ENCODE measurements at regions not wholly inside any gene's neighbourhood (a gene's known extent, or its start where the extent isn't known, plus 50 kb on each side); places are given as distances from the start of the nearest gene placed in this dataset.

GRCh38 chr10:64726466-64726865 lies 1205.3 kb downstream of the REEP3 start:
- Histone ChIP-seq H3K9ac (ENCODE audit: low read length) (no peak overlapping the region), H2AK5ac (ENCODE audit: low read length, severe bottlenecking) (no peak overlapping the region), H2BK120ac (ENCODE audit: low read depth, low read length) (no peak overlapping the region), H4K91ac (ENCODE audit: low read length) (no peak overlapping the region), H3K9me3 (ENCODE audit: control insufficient read depth, low read length) (no peaks in the 10 kb centered on the region), H3K4me3 (ENCODE audit: insufficient read depth in 1 of 2, low read depth in 1 of 2, low read length in 2 of 2) (no peak overlapping the region), H2AFZ (ENCODE audit: low read depth, low read length) (no peak overlapping the region), H3K4me1 (ENCODE audit: control insufficient read depth, insufficient read depth, low read depth, low read length) (no peaks in the 10 kb centered on the region), H2BK12ac (ENCODE audit: low read length in 2 of 2) (no peak overlapping the region), H3K14ac (ENCODE audit: low read length in 2 of 2) (no peak overlapping the region), H3K23ac (ENCODE audit: low read length in 2 of 2) (no peak overlapping the region), H3K4ac (ENCODE audit: low read depth in 1 of 2, low read length in 2 of 2) (no peak overlapping the region), H2BK5ac (ENCODE audit: low read depth, low read length, poor library complexity, severe bottlenecking) (no peak overlapping the region), H3K27me3 (ENCODE audit: control insufficient read depth in 1 of 2, insufficient read depth in 1 of 2, low read length in 2 of 2) (no peaks in the 10 kb centered on the region), H3K27ac (ENCODE audit: low read length, poor library complexity, severe bottlenecking) (no peak overlapping the region), H3K36me3 (ENCODE audit: control insufficient read depth in 1 of 2, insufficient read depth in 2 of 2, low read depth in 1 of 2, low read length in 2 of 2) (no peaks in the 10 kb centered on the region), H3K18ac (ENCODE audit: low read depth in 1 of 2, low read length in 2 of 2) (no peak overlapping the region), H4K8ac (ENCODE audit: low read length) (no peak overlapping the region), H2BK15ac (ENCODE audit: low read depth, poor library complexity, severe bottlenecking) (no peak overlapping the region), H3K79me1 (replicated peaks; ENCODE audit: low read length, poor library complexity, severe bottlenecking) (no peaks in the 10 kb centered on the region), H3K4me2 (ENCODE audit: low read length, poor library complexity, severe bottlenecking) (no peak overlapping the region)
- no peak for DNase-seq

DNA sequence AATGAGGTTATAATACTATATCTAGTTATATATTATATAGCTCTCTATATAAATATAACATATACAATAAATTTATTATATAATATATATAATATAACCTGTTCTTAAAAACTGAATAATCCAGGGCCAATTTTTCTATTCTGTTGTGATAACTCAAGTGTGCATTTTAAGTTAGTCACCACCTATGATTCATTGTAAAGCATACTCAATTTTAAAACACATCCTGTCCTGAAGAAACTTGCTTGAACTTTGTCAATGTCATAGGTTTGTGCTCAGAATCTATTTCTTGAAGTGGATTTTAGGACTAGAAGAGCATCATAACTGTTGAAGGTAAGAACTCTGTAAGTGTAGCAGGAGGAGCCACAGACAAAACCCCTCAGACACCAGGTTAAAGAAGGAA lies 1209.8 kb downstream of the REEP3 start:
- H4K91ac ChIP-seq (ENCODE audit: low read length): no peak overlapping the region
- no peak overlapping the region for H2BK5ac ChIP-seq (ENCODE audit: low read depth, low read length, poor library complexity, severe bottlenecking)
- no peak overlapping the region for H3K4me2 ChIP-seq (ENCODE audit: low read length, poor library complexity, severe bottlenecking)
- no peak overlapping the region for H3K4ac ChIP-seq (ENCODE audit: low read depth in 1 of 2, low read length in 2 of 2)
- H2AK5ac ChIP-seq (ENCODE audit: low read length, severe bottlenecking): no peak overlapping the region
- no peak overlapping the region for H3K23ac ChIP-seq (ENCODE audit: low read length in 2 of 2)
- no peaks in the 10 kb centered on the region for H3K27me3 ChIP-seq (ENCODE audit: control insufficient read depth in 1 of 2, insufficient read depth in 1 of 2, low read length in 2 of 2)
- no peak overlapping the region for H3K4me3 ChIP-seq (ENCODE audit: insufficient read depth in 1 of 2, low read depth in 1 of 2, low read length in 2 of 2)
- no peak overlapping the region for H3K14ac ChIP-seq (ENCODE audit: low read length in 2 of 2)
- H2BK120ac ChIP-seq (ENCODE audit: low read depth, low read length): no peak overlapping the region
- H3K27ac ChIP-seq (ENCODE audit: low read length, poor library complexity, severe bottlenecking): peak overlapping the region; percentile 53
- no peak overlapping the region for H4K8ac ChIP-seq (ENCODE audit: low read length)
- H3K79me1 ChIP-seq (replicated peaks; ENCODE audit: low read length, poor library complexity, severe bottlenecking): no peaks in the 10 kb centered on the region
- H2BK15ac ChIP-seq (ENCODE audit: low read depth, poor library complexity, severe bottlenecking): no peak overlapping the region
- no peaks in the 10 kb centered on the region for H3K36me3 ChIP-seq (ENCODE audit: control insufficient read depth in 1 of 2, insufficient read depth in 2 of 2, low read depth in 1 of 2, low read length in 2 of 2)
- peaks cover 1% of the 10 kb centered on the region for H3K4me1 ChIP-seq (ENCODE audit: control insufficient read depth, insufficient read depth, low read depth, low read length)
- no peak overlapping the region for H3K9ac ChIP-seq (ENCODE audit: low read length)
- DNase-seq: no peak
- no peaks in the 10 kb centered on the region for H3K9me3 ChIP-seq (ENCODE audit: control insufficient read depth, low read length)
- H3K18ac ChIP-seq (ENCODE audit: low read depth in 1 of 2, low read length in 2 of 2): no peak overlapping the region
- H2AFZ ChIP-seq (ENCODE audit: low read depth, low read length): no peak overlapping the region
- H2BK12ac ChIP-seq (ENCODE audit: low read length in 2 of 2): no peak overlapping the region

DNA sequence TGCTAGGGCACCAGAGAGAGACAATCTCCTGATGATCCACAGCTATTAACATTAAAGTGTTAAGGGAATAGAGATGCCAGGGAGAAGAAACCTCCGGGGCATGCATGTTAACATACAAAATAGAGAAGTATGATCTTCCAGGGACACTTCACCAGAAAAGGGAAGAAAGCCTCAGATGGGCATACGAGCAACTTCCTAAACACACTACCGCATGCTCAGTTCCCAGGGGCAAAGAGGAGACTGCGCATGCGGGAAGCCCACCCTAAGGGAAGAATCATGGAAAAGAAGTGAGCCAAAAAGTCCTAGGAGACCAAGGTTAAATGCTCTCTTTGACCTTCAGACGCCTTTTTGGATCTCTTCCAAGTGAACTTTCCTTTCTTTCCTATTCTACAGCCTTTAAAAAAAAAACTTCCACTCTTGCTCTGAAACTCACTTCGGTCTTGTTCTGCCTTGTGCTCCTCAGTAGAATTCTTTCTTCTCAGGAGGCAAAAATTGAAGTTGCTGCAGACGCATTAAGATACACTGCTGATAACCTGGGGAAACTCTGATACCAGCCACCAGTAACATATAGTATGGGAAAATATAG lies 1211.3 kb downstream of the REEP3 start:
- Histone ChIP-seq H3K27me3 (ENCODE audit: control insufficient read depth in 1 of 2, insufficient read depth in 1 of 2, low read length in 2 of 2) (no peaks in the 10 kb centered on the region), H3K4me2 (ENCODE audit: low read length, poor library complexity, severe bottlenecking) (no peak overlapping the region)
- WGBS: 90% methylated on average over 7 of the region's 8 CpGs

GRCh38 chr10:64733980-64734379 lies 1212.8 kb downstream of the REEP3 start:
- H3K36me3 ChIP-seq (ENCODE audit: control insufficient read depth in 1 of 2, insufficient read depth in 2 of 2, low read depth in 1 of 2, low read length in 2 of 2): no peaks in the 10 kb centered on the region
- H3K27me3 ChIP-seq (ENCODE audit: control insufficient read depth in 1 of 2, insufficient read depth in 1 of 2, low read length in 2 of 2): no peaks in the 10 kb centered on the region
- no peak overlapping the region for H3K4me2 ChIP-seq (ENCODE audit: low read length, poor library complexity, severe bottlenecking)
- no peak overlapping the region for H3K23ac ChIP-seq (ENCODE audit: low read length in 2 of 2)
- no peak overlapping the region for H3K14ac ChIP-seq (ENCODE audit: low read length in 2 of 2)
- no peak overlapping the region for H2BK5ac ChIP-seq (ENCODE audit: low read depth, low read length, poor library complexity, severe bottlenecking)
- H2AFZ ChIP-seq (ENCODE audit: low read depth, low read length): no peak overlapping the region
- H3K27ac ChIP-seq (ENCODE audit: low read length, poor library complexity, severe bottlenecking): no peak overlapping the region
- H2BK120ac ChIP-seq (ENCODE audit: low read depth, low read length): no peak overlapping the region
- no peak overlapping the region for H2BK12ac ChIP-seq (ENCODE audit: low read length in 2 of 2)
- H2AK5ac ChIP-seq (ENCODE audit: low read length, severe bottlenecking): no peak overlapping the region
- no peak overlapping the region for H4K91ac ChIP-seq (ENCODE audit: low read length)
- no peak overlapping the region for H4K8ac ChIP-seq (ENCODE audit: low read length)
- H3K4me3 ChIP-seq (ENCODE audit: insufficient read depth in 1 of 2, low read depth in 1 of 2, low read length in 2 of 2): no peak overlapping the region
- no peak overlapping the region for H2BK15ac ChIP-seq (ENCODE audit: low read depth, poor library complexity, severe bottlenecking)
- H3K4ac ChIP-seq (ENCODE audit: low read depth in 1 of 2, low read length in 2 of 2): no peak overlapping the region
- no peak overlapping the region for H3K18ac ChIP-seq (ENCODE audit: low read depth in 1 of 2, low read length in 2 of 2)
- H3K9ac ChIP-seq (ENCODE audit: low read length): no peak overlapping the region
- H3K4me1 ChIP-seq (ENCODE audit: control insufficient read depth, insufficient read depth, low read depth, low read length): peaks cover 1% of the 10 kb centered on the region
- H3K9me3 ChIP-seq (ENCODE audit: control insufficient read depth, low read length): no peaks in the 10 kb centered on the region
- DNase-seq: peak; percentile 53
- H3K79me1 ChIP-seq (replicated peaks; ENCODE audit: low read length, poor library complexity, severe bottlenecking): no peaks in the 10 kb centered on the region

More for the DNA sequence above, 1211.3 kb downstream of the REEP3 start:
- no peak overlapping the region for H2AK5ac ChIP-seq (ENCODE audit: low read length, severe bottlenecking)
- no peaks in the 10 kb centered on the region for H3K9me3 ChIP-seq (ENCODE audit: control insufficient read depth, low read length)
- H3K9ac ChIP-seq (ENCODE audit: low read length): no peak overlapping the region
- no peaks in the 10 kb centered on the region for H3K36me3 ChIP-seq (ENCODE audit: control insufficient read depth in 1 of 2, insufficient read depth in 2 of 2, low read depth in 1 of 2, low read length in 2 of 2)
- H2BK12ac ChIP-seq (ENCODE audit: low read length in 2 of 2): no peak overlapping the region
- H3K14ac ChIP-seq (ENCODE audit: low read length in 2 of 2): no peak overlapping the region
- H2BK120ac ChIP-seq (ENCODE audit: low read depth, low read length): no peak overlapping the region
- H2BK5ac ChIP-seq (ENCODE audit: low read depth, low read length, poor library complexity, severe bottlenecking): no peak overlapping the region
- H4K91ac ChIP-seq (ENCODE audit: low read length): no peak overlapping the region
- no peak for DNase-seq
- H3K4me1 ChIP-seq (ENCODE audit: control insufficient read depth, insufficient read depth, low read depth, low read length): peaks cover 1% of the 10 kb centered on the region
- no peak overlapping the region for H2BK15ac ChIP-seq (ENCODE audit: low read depth, poor library complexity, severe bottlenecking)
- H4K8ac ChIP-seq (ENCODE audit: low read length): no peak overlapping the region
- no peak overlapping the region for H3K4me3 ChIP-seq (ENCODE audit: insufficient read depth in 1 of 2, low read depth in 1 of 2, low read length in 2 of 2)
- no peak overlapping the region for H3K18ac ChIP-seq (ENCODE audit: low read depth in 1 of 2, low read length in 2 of 2)
- no peak overlapping the region for H2AFZ ChIP-seq (ENCODE audit: low read depth, low read length)
- no peaks in the 10 kb centered on the region for H3K79me1 ChIP-seq (replicated peaks; ENCODE audit: low read length, poor library complexity, severe bottlenecking)
- H3K4ac ChIP-seq (ENCODE audit: low read depth in 1 of 2, low read length in 2 of 2): no peak overlapping the region
- no peak overlapping the region for H3K23ac ChIP-seq (ENCODE audit: low read length in 2 of 2)
- no peak overlapping the region for H3K27ac ChIP-seq (ENCODE audit: low read length, poor library complexity, severe bottlenecking)

Measured in mesenchymal stem cell (in vitro differentiated cells and primary cell).